ENCODE measurements at regions not wholly inside any gene's neighbourhood (a gene's known extent, or its start where the extent isn't known, plus 50 kb on each side); places are given as distances from the start of the nearest gene placed in this dataset.

- ChIA-PET POLR2A (interaction anchor here (0.6 to 1.8 kb wide), 3 partner anchors 14 to 26 kb away, joined by 3 to 5 read pairs (median 3); no protein-coding TSS in a partner anchor), SMC1A (ENCODE audit: uncharacterized antibody, unreplicated experiment) (interaction anchor here (0.9 to 28.0 kb wide), 17 partner anchors 11 to 161 kb away, joined by 3 to 636 read pairs (median 4); no protein-coding TSS in a partner anchor), CTCF (interaction anchor here (0.9 to 15.0 kb wide), 10 partner anchors 9 to 166 kb away, joined by 3 to 237 read pairs (median 4); no protein-coding TSS in a partner anchor), RAD21 (ENCODE audit: unreplicated experiment) (interaction anchor here (1.0 to 3.1 kb wide), 9 partner anchors 18 to 162 kb away, joined by 3 to 9 read pairs (median 6); no protein-coding TSS in a partner anchor)
- DNase-seq (ENCODE audit: low read depth, low spot score) (no peak), ATAC-seq (no peak), FAIRE-seq (no peak)
- in situ Hi-C loops (cut with MboI), result no loop called here
- H4K20me1 ChIP-seq (ENCODE audit: control insufficient read depth, insufficient read depth), result peaks cover 6% of the 10 kb centered on the region
- intact Hi-C loops (cut with micrococcal nuclease; ENCODE audit: unreplicated experiment), result no loop called here
- H3K79me2 ChIP-seq (ENCODE audit: control insufficient read depth, insufficient read depth, low read length), result peaks cover 90% of the 10 kb centered on the region
- H3K27me3 ChIP-seq (replicated peaks in 1 of 2; ENCODE audit: control insufficient read depth in 2 of 2, insufficient read depth in 2 of 2, low read length in 1 of 2), result no peaks in the 10 kb centered on the region
- no peak overlapping the region for H3K27ac ChIP-seq (ENCODE audit: control insufficient read depth, insufficient read depth)
- H3K9ac ChIP-seq (ENCODE audit: control insufficient read depth, insufficient read depth, low read length), result no peak overlapping the region
- WGBS (ENCODE audit: insufficient coverage, insufficient replicate concordance, low lambda C conversion rate, missing lambda C conversion rate), result 92% methylated on average over 14 of the region's 14 CpGs
- H3K4me2 ChIP-seq (ENCODE audit: control insufficient read depth, insufficient read depth), result no peak overlapping the region
- peaks cover 11 to 21% of the 10 kb centered on the region in 2 experiments; a peak in 3 of 4 replicates for H3K36me3 ChIP-seq (ENCODE audit: control insufficient read depth in 2 of 2, insufficient read depth in 2 of 2, low read length in 1 of 2)
- TF ChIP-seq ATF7 (IDR thresholded peaks at IDR 0.05; ENCODE audit: low read depth) (no peak), IRF4 (IDR thresholded peaks at IDR 0.05; ENCODE audit: low read depth, low read length) (no peak), PAX8 (IDR thresholded peaks at IDR 0.05) (no peak), KDM1A (IDR thresholded peaks at IDR 0.05; ENCODE audit: borderline replicate concordance) (no peak), ZNF384 (IDR thresholded peaks at IDR 0.05; ENCODE audit: borderline replicate concordance, low read depth, low read length) (no peak)
- TSS peak; percentile 2 for BruUV-seq (replicated peaks)
- H3K4me3 ChIP-seq, result no peak overlapping the region
- H3K4me1 ChIP-seq (ENCODE audit: control insufficient read depth, insufficient read depth, low read length), result peaks cover 29% of the 10 kb centered on the region
- no peaks in the 10 kb centered on the region; the same call in 2 of the 3 replicates for H3K9me3 ChIP-seq (replicated peaks; ENCODE audit: control insufficient read depth, insufficient read depth, low read length)
- H2AFZ ChIP-seq (ENCODE audit: control insufficient read depth, low read depth, low read length), result no peak overlapping the region
Measured at GRCh38 chr9:110069326-110070248, 138.4 kb downstream of the C9orf152 start.
